ENCODE measurements at regions not wholly inside any gene's neighbourhood (a gene's known extent, or its start where the extent isn't known, plus 50 kb on each side); places are given as distances from the start of the nearest gene placed in this dataset.

DNA sequence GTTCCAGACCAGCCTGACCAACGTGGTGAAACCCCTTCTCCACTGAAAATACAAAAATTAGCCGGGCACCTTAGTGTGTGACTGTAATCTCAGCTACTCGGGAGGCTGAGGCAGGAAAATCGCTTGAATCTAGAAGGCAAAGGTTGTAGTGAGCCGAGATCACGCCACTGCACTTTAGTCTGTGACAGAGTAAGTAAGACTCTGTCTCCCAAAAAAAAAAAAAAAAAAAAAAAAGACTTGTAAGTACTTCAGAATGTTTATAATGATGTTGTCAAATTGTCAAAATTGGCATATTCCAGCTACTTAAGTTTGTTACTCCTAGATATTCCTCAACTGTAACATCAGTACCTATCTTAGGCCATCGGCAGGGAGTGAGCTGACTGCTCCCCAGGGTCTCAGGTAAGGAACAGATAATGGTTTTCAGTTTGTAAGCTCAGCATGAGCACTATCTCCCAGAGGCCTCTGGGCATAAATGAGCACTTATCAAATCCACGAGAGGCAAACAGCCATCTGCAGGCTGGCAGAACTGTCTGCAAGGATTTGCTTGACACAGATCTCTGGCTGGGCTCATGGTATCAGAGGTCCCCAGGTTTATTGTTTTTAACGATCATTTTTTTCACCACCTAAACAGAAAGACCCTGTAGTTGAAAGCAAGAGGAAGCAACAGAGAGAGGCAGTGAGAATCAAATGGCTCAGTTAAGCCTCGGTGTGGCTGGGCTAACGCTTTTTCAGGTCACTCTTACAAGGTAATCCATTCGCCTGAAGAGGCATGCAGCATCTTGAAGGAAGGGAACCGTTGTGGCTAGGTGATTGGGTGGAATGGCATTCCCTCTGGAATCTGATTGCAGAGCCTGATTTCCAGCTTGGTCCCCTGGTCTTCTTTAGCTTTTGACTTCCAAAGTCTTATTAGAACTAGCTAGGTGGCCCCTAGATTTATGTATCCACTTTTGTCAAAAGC, 115.9 kb downstream of the LY86 start:
- DNase-seq (ENCODE audit: low read depth), result no peak
- H3K4me3 ChIP-seq (ENCODE audit: low read length), result no peak overlapping the region
- TF ChIP-seq, protein P1, sequence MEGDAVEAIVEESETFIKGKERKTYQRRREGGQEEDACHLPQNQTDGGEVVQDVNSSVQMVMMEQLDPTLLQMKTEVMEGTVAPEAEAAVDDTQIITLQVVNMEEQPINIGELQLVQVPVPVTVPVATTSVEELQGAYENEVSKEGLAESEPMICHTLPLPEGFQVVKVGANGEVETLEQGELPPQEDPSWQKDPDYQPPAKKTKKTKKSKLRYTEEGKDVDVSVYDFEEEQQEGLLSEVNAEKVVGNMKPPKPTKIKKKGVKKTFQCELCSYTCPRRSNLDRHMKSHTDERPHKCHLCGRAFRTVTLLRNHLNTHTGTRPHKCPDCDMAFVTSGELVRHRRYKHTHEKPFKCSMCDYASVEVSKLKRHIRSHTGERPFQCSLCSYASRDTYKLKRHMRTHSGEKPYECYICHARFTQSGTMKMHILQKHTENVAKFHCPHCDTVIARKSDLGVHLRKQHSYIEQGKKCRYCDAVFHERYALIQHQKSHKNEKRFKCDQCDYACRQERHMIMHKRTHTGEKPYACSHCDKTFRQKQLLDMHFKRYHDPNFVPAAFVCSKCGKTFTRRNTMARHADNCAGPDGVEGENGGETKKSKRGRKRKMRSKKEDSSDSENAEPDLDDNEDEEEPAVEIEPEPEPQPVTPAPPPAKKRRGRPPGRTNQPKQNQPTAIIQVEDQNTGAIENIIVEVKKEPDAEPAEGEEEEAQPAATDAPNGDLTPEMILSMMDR (conservative IDR thresholded peaks at IDR 0.05; ENCODE audit: low read length), result no peak

- H3K4me3 ChIP-seq (ENCODE audit: low read length), result no peak overlapping the region
- TF ChIP-seq, protein P1 (conservative IDR thresholded peaks at IDR 0.05; ENCODE audit: low read length), result no peak
- no peak for DNase-seq (ENCODE audit: low read depth)
These were observed 116.5 kb downstream of the LY86 start for GRCh38 chr6:6705061-6705425.

GRCh38 chr6:6705915-6706675, 117.6 kb downstream of the LY86 start:
- DNase-seq (ENCODE audit: low read depth), result no peak
- TF ChIP-seq, protein P1 (conservative IDR thresholded peaks at IDR 0.05; ENCODE audit: low read length), result no peak
- H3K4me3 ChIP-seq (ENCODE audit: low read length), result no peak overlapping the region

- no peak for DNase-seq (ENCODE audit: low read depth)
- TF ChIP-seq, protein P1 (conservative IDR thresholded peaks at IDR 0.05; ENCODE audit: low read length), result no peak
- H3K4me3 ChIP-seq (ENCODE audit: low read length), result no peak overlapping the region
These were observed 118.6 kb downstream of the LY86 start for GRCh38 chr6:6707143-6707542.

DNA sequence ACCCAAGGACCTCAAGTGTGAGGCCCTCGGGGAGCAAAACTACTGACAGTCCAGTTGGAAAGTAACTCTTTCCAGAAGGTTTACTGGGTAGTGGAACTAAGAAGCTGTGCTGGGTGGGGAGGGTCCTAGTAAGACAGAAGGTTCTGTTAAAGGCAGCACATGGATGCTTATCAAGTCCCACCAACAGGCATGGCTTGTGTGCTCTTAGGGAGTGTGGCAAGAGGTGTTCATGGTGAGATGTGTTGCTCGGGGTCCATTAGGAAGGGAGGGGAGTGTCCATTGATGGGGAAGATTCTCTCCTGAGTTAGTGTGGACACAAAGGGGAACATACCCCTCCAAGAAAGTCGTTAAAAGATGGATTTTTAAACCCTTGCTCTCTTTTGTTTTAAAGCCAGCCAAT, 120.6 kb downstream of the LY86 start:
- DNase-seq (ENCODE audit: low read depth), result no peak
- H3K4me3 ChIP-seq (ENCODE audit: low read length), result no peak overlapping the region
- TF ChIP-seq, protein P1 (conservative IDR thresholded peaks at IDR 0.05; ENCODE audit: low read length), result no peak

DNA sequence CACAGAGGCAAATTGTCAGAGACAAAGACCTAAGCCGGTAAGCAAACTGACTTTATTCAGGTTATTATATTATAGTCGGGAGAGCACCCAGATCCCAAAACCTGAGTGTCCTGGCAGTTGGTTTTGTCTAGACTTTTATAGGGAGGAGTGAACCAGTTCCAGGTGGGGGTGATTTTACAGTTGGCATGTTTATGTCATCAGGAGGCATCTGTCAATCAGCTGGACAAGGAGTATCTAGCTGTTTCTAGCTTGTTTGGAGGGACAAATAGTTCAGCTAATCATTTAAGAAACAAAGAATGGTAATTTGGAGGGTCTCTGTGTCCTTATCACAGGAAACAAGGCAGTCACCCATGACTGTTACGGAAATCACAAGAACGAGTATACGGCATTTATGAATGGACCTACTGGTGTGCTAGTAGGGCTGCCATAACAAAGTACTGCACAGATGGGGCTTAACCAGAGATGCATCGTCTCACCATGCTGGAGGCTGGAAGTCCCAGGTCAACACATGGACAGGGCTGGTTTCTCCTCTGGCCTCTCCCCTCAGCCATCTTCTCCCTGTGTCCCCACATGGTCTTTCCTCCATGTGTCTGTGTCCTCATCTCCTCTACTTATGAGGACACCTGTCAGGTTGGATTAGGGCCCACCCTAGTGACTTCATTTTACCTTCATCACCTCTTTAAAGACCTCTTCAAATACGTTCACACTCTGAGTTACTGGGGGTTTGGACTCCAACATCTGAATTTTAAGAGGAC, 122.7 kb downstream of the LY86 start:
- H3K4me3 ChIP-seq (ENCODE audit: low read length), result no peak overlapping the region
- DNase-seq (ENCODE audit: low read depth), result no peak
- TF ChIP-seq, protein P1 (conservative IDR thresholded peaks at IDR 0.05; ENCODE audit: low read length), result no peak

Data from AG10803 (cell line).